GM12864 (cell line): ENCODE measurements at regions not wholly inside any gene's neighbourhood (a gene's known extent, or its start where the extent isn't known, plus 50 kb on each side); places are given as distances from the start of the nearest gene placed in this dataset.
"Not testable (repeated sequence)": the region's sequence is repeated elsewhere in the genome, so short reads cannot be mapped to it uniquely, and the experiment has no call there.

ENCODE experiments used
- DNase-seq: peaks from one replicate; pipeline ENCODE4 v3.0.0-alpha.2; 2011; ENCODE audit warnings: low read depth
- H3K4me3 ChIP-seq: 2 replicates; pipeline ENCODE4 v1.5.1; 2011; ENCODE audit warnings: mild to moderate bottlenecking, low read depth, low read length, control low read depth
- CTCF ChIP-seq: IDR thresholded peaks from 2 replicates; pipeline ENCODE4 v1.5.1; 2011; ENCODE audit warnings: low read depth, mild to moderate bottlenecking, moderate library complexity, low read length, control low read depth, inconsistent platforms; ENCODE audit errors: missing control alignments

- no peak for TF ChIP-seq CTCF
- DNase-seq: no peak
- no peak overlapping the region for H3K4me3 ChIP-seq
Measured at GRCh38 chr10:21441625-21442024, 83.9 kb downstream of the SKIDA1 start.

GRCh38 chr10:21438914-21439313 lies 86.6 kb downstream of the SKIDA1 start:
- H3K4me3 ChIP-seq, DNase-seq: not testable (repeated sequence)

- no peak for DNase-seq
- TF ChIP-seq CTCF: no peak
- no peak overlapping the region for H3K4me3 ChIP-seq
Measured at GRCh38 chr10:21437770-21438382, 87.6 kb downstream of the SKIDA1 start.

GRCh38 chr10:21432266-21432665 lies 93.2 kb downstream of the SKIDA1 start:
- no peak for DNase-seq
- no peak for TF ChIP-seq CTCF

GRCh38 chr10:21431799-21432198 lies 93.7 kb downstream of the SKIDA1 start:
- no peak for DNase-seq
- TF ChIP-seq CTCF: no peak
- H3K4me3 ChIP-seq: no peak overlapping the region

More at GRCh38 chr10:21432266-21432665, 93.2 kb downstream of the SKIDA1 start:
- no peak overlapping the region for H3K4me3 ChIP-seq

GRCh38 chr10:21427804-21428481 lies 97.5 kb downstream of the SKIDA1 start:
- no peak for DNase-seq
- H3K4me3 ChIP-seq: no peak overlapping the region
- no peak for TF ChIP-seq CTCF

- no peak for TF ChIP-seq CTCF
- H3K4me3 ChIP-seq: no peak overlapping the region
- DNase-seq: no peak
Measured at GRCh38 chr10:21424459-21424861, 101.0 kb downstream of the SKIDA1 start.
